DND-41 (cell line): ENCODE measurements at regions not wholly inside any gene's neighbourhood (a gene's known extent, or its start where the extent isn't known, plus 50 kb on each side); places are given as distances from the start of the nearest gene placed in this dataset.

ENCODE experiments used
- ATAC-seq: fragments of 200-7000 bp; cut with Tn5 transposase; 3 replicates; pipeline ENCODE4 v1.9.1; 2021; ENCODE audit warnings: low read depth; ENCODE audit not compliant: insufficient read depth
- DNase-seq: peaks from one replicate; pipeline ENCODE4 v3.0.0-alpha.2; 2020
- H2AFZ ChIP-seq: 2 replicates; pipeline ENCODE4 v1.6.0; 2012; ENCODE audit warnings: low read depth, low read length
- H3K27ac ChIP-seq: 2 replicates; pipeline ENCODE4 v1.5.1; 2012; ENCODE audit warnings: low read length, inconsistent platforms
- H3K27me3 ChIP-seq: fragments of 200-600 bp; sonication (generic); 2 replicates; pipeline ENCODE4 v1.6.0; 2012; ENCODE audit warnings: low read length, mild to moderate bottlenecking, inconsistent platforms; ENCODE audit not compliant: insufficient read depth, poor library complexity
- H3K36me3 ChIP-seq: 2 replicates; pipeline ENCODE4 v1.5.1; 2012; ENCODE audit warnings: low read length, inconsistent platforms; ENCODE audit not compliant: insufficient read depth
- H3K4me1 ChIP-seq: 2 replicates; pipeline ENCODE4 v1.5.1; 2012; ENCODE audit warnings: mild to moderate bottlenecking, low read length; ENCODE audit not compliant: insufficient read depth
- H3K4me2 ChIP-seq: 2 replicates; pipeline ENCODE4 v1.6.0; 2012; ENCODE audit warnings: mild to moderate bottlenecking, moderate library complexity, low read length, inconsistent platforms; ENCODE audit not compliant: insufficient read depth
- H3K4me3 ChIP-seq, 2 experiments: fragments of 200-600 bp in 1 of 2; shearing (Covaris generic) in 1 of 2; 2 replicates each; pipeline ENCODE4 v1.5.1; 2012 to 2016; ENCODE audit warnings: inconsistent platforms in 2 of 2, low read length in 2 of 2, mild to moderate bottlenecking in 2 of 2, low read depth in 1 of 2, moderate library complexity in 1 of 2
- H3K79me2 ChIP-seq: 2 replicates; pipeline ENCODE4 v1.6.0; 2012; ENCODE audit warnings: low read length, inconsistent platforms; ENCODE audit not compliant: insufficient read depth
- H3K9ac ChIP-seq: 2 replicates; pipeline ENCODE4 v1.6.0; 2012; ENCODE audit warnings: low read depth, mild to moderate bottlenecking, inconsistent platforms, low read length, moderate library complexity
- H3K9me3 ChIP-seq: 2 replicates; pipeline ENCODE4 v1.5.1; 2012; ENCODE audit warnings: low read length, moderate library complexity, mild to moderate bottlenecking, inconsistent platforms; ENCODE audit not compliant: insufficient read depth, severe bottlenecking
- H4K20me1 ChIP-seq: 2 replicates; pipeline ENCODE4 v1.6.0; 2012; ENCODE audit warnings: low read length; ENCODE audit not compliant: insufficient read depth
- CTCF ChIP-seq: IDR thresholded peaks from 2 replicates; pipeline ENCODE4 v1.5.1; 2012; ENCODE audit warnings: borderline replicate concordance, low read length, moderate library complexity, mild to moderate bottlenecking; ENCODE audit not compliant: poor library complexity, severe bottlenecking; ENCODE audit errors: extremely low read depth
- EZH2 ChIP-seq: IDR thresholded peaks from 3 replicates; pipeline ENCODE4 v1.6.1; 2012; ENCODE audit warnings: borderline replicate concordance, low read depth, mild to moderate bottlenecking, moderate library complexity, low read length, inconsistent platforms; ENCODE audit not compliant: severe bottlenecking

- ATAC-seq (no peak), DNase-seq (no peak)
- no peak overlapping the region for H3K4me2 ChIP-seq
Measured at GRCh38 chr15:66999046-66999968, 66.1 kb upstream of the SMAD3 start.

DNA sequence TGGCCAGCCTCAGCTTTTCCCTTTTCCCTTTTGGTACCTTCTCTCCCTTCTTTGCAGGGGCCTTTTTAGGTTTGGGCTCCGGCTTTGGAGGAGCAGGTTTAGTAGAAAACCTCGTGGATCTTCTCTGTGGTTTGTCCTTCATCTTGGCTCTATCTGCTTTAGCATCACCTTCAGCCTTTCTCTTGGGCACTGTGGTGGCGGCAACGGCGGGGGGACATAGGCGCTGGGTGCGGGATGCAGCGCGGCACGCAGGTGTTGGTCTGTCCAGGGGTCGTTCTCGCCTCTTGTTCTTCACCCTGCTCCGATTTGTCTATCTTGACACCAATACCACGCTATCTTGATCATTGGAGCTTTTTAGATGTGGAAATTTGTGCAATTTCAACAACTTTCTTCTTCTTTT is 64.5 kb upstream of the SMAD3 start:
- Histone ChIP-seq H3K9ac (no peak overlapping the region), H3K4me3 (no peak overlapping the region), H2AFZ (no peak overlapping the region), H4K20me1 (no peaks in the 10 kb centered on the region), H3K27ac (no peak overlapping the region), H3K9me3 (no peaks in the 10 kb centered on the region), H3K4me1 (no peaks in the 10 kb centered on the region), H3K79me2 (no peaks in the 10 kb centered on the region), H3K4me2 (no peak overlapping the region), H3K36me3 (no peaks in the 10 kb centered on the region), H3K27me3 (no peaks in the 10 kb centered on the region)
- DNase-seq (no peak), ATAC-seq (no peak)
- TF ChIP-seq EZH2 (no peak), CTCF (no peak)

More at GRCh38 chr15:66999046-66999968, 66.1 kb upstream of the SMAD3 start:
- Histone ChIP-seq H4K20me1 (no peaks in the 10 kb centered on the region), H3K79me2 (no peaks in the 10 kb centered on the region), H3K9me3 (no peaks in the 10 kb centered on the region), H3K36me3 (no peaks in the 10 kb centered on the region), H3K27me3 (no peaks in the 10 kb centered on the region), H3K27ac (no peak overlapping the region), H3K9ac (no peak overlapping the region), H3K4me3 (no peak overlapping the region), H3K4me1 (no peaks in the 10 kb centered on the region), H2AFZ (no peak overlapping the region)
- TF ChIP-seq EZH2 (no peak), CTCF (no peak)

GRCh38 chr15:67002368-67002767 is 63.0 kb upstream of the SMAD3 start:
- no peaks in the 10 kb centered on the region for H3K4me1 ChIP-seq
- no peak for ATAC-seq
- no peaks in the 10 kb centered on the region for H3K9me3 ChIP-seq

More at GRCh38 chr15:67002368-67002767, 63.0 kb upstream of the SMAD3 start:
- Histone ChIP-seq H3K36me3 (no peaks in the 10 kb centered on the region), H3K4me3 (no peak overlapping the region), H3K27me3 (no peaks in the 10 kb centered on the region), H2AFZ (no peak overlapping the region), H3K27ac (no peak overlapping the region), H3K9ac (no peak overlapping the region), H3K4me2 (no peak overlapping the region), H4K20me1 (no peaks in the 10 kb centered on the region), H3K79me2 (no peaks in the 10 kb centered on the region)
- DNase-seq: no peak
- TF ChIP-seq EZH2 (no peak), CTCF (no peak)
